Calu3 (cell line): ENCODE measurements at regions not wholly inside any gene's neighbourhood (a gene's known extent, or its start where the extent isn't known, plus 50 kb on each side); places are given as distances from the start of the nearest gene placed in this dataset.

Experiments
- BruUV-seq: library from RNA; stranded (reverse); fragments of 400-500 nt; replicated peaks from 2 replicates; lab custom pipeline; 2021; lab: Mats Ljungman, UMichigan
- CTCF ChIA-PET: fragments of 300-600 bp; sonication (Branson Sonifier 250); formaldehyde crosslinking; loops from one replicate; lab custom pipeline; 2022; ENCODE audit warnings: antibody characterized with exemption; lab: Charles Lee
- DNase-seq: peaks from one replicate; pipeline ENCODE4 v3.0.0; 2022
- H3K27ac Mint-ChIP-seq: one replicate; pipeline ENCODE4 v1.8.0; 2022; ENCODE audit warnings: mixed read lengths; ENCODE audit not compliant: unreplicated experiment
- H3K27me3 Mint-ChIP-seq: one replicate; pipeline ENCODE4 v1.8.0; 2022; ENCODE audit warnings: mixed read lengths; ENCODE audit not compliant: unreplicated experiment
- H3K36me3 Mint-ChIP-seq: one replicate; pipeline ENCODE4 v1.8.0; 2022; ENCODE audit warnings: mild to moderate bottlenecking, moderate library complexity, mixed read lengths; ENCODE audit not compliant: insufficient read depth, unreplicated experiment
- H3K4me1 Mint-ChIP-seq: one replicate; pipeline ENCODE4 v1.8.0; 2022; ENCODE audit warnings: mild to moderate bottlenecking, low read depth, mixed read lengths; ENCODE audit not compliant: unreplicated experiment
- H3K4me3 Mint-ChIP-seq: one replicate; pipeline ENCODE4 v1.8.0; 2022; ENCODE audit warnings: mild to moderate bottlenecking, low read depth, moderate library complexity, mixed read lengths; ENCODE audit not compliant: unreplicated experiment
- H3K9me3 Mint-ChIP-seq: one replicate; pipeline ENCODE4 v1.8.0; 2022; ENCODE audit warnings: low read depth, mixed read lengths; ENCODE audit not compliant: unreplicated experiment
- intact Hi-C: fragments of 100-400 bp; cut with micrococcal nuclease; formaldehyde crosslinking; loops from one replicate; pipeline ENCODE4 v1.10.0; 2022; ENCODE audit not compliant: unreplicated experiment
- TF ChIP-seq, protein P1 (sequence below): fragments of 200-600 bp; IDR thresholded peaks from one replicate; pipeline ENCODE4 v1.8.0; 2022; ENCODE audit warnings: antibody characterized with exemption; ENCODE audit not compliant: unreplicated experiment

DNA sequence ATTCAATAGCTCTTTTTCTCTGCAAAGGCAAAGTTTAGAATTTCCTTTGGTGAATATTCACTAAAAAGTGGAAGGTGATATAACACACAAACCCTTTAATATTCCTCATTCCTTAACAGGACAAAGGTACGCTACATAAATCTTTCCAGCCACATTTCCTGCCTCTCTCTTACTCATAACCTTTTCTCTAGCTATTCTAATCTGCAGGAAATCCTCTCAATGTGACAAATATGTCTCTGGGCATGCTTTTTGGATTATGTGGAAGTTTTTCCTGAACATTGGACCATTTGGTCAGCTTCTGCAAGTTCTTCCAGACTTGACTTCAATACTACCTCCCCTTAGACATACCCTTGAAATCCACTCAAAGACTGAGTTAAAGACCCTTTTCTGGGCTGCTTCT, 186.3 kb upstream of the TUSC1 start:
- Mint-ChIP-seq H3K4me1 (no peaks in the 10 kb centered on the region), H3K9me3 (peaks cover 3% of the 10 kb centered on the region), H3K4me3 (no peak overlapping the region), H3K27me3 (no peaks in the 10 kb centered on the region), H3K27ac (no peak overlapping the region), H3K36me3 (no peaks in the 10 kb centered on the region)
- BruUV-seq = no TSS peak
- intact Hi-C loops = no loop called here
- no peak for DNase-seq
- CTCF ChIA-PET = no interaction called here
- TF ChIP-seq, protein P1, sequence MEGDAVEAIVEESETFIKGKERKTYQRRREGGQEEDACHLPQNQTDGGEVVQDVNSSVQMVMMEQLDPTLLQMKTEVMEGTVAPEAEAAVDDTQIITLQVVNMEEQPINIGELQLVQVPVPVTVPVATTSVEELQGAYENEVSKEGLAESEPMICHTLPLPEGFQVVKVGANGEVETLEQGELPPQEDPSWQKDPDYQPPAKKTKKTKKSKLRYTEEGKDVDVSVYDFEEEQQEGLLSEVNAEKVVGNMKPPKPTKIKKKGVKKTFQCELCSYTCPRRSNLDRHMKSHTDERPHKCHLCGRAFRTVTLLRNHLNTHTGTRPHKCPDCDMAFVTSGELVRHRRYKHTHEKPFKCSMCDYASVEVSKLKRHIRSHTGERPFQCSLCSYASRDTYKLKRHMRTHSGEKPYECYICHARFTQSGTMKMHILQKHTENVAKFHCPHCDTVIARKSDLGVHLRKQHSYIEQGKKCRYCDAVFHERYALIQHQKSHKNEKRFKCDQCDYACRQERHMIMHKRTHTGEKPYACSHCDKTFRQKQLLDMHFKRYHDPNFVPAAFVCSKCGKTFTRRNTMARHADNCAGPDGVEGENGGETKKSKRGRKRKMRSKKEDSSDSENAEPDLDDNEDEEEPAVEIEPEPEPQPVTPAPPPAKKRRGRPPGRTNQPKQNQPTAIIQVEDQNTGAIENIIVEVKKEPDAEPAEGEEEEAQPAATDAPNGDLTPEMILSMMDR = no peak

DNA sequence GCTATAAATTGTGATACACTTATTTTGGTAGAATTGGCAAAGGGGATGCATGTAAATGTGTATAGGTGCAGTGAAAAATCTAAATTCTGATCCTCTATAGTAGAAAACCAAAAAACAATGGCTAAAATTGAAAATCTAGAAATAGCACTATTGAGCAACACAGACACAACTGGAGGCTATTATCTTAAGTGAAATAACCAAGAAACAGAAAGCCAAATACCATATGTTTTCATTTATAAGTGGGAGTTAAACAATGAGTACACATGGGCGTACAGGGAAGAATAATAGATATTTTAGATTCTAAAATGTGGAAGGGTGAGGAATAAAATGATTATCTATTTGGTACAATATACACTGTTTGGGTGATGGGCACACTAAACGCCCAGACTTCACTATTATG, 183.2 kb upstream of the TUSC1 start:
- H3K9me3 Mint-ChIP-seq = peaks cover 7% of the 10 kb centered on the region

DNA sequence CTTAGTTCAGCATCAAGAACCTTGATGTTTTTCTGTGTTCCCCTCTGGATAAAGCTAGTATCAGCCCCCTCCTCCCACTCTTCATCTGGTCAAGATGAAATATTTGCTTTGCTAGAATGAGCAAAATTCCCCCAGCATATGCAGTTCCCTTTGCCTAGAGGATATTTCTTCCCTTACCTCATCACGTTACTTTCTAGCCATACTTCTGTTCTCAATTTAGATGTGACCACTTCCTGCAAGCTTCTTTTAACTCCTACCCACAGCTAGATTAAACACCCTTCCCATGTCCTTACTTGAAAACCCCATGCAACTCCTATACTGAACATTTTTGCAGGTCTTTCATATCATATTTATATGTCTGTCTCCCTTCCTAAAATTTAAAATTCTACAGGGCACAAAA, 178.9 kb upstream of the TUSC1 start:
- DNase-seq = no peak
- TF ChIP-seq, protein P1 = no peak
- intact Hi-C loops = no loop called here
- CTCF ChIA-PET = no interaction called here
- H3K36me3 Mint-ChIP-seq = no peaks in the 10 kb centered on the region
- BruUV-seq = no TSS peak
- no peak overlapping the region for H3K4me3 Mint-ChIP-seq
- H3K27me3 Mint-ChIP-seq = no peaks in the 10 kb centered on the region
- H3K27ac Mint-ChIP-seq = no peak overlapping the region
- no peaks in the 10 kb centered on the region for H3K4me1 Mint-ChIP-seq
- H3K9me3 Mint-ChIP-seq = peaks cover 6% of the 10 kb centered on the region

More for the DNA sequence above, 183.2 kb upstream of the TUSC1 start:
- DNase-seq = no peak
- CTCF ChIA-PET = no interaction called here
- Mint-ChIP-seq H3K27me3 (no peaks in the 10 kb centered on the region), H3K36me3 (no peaks in the 10 kb centered on the region), H3K27ac (no peak overlapping the region), H3K4me3 (no peak overlapping the region), H3K4me1 (no peaks in the 10 kb centered on the region)
- intact Hi-C loops = no loop called here
- TF ChIP-seq, protein P1 = no peak
- no TSS peak for BruUV-seq

DNA sequence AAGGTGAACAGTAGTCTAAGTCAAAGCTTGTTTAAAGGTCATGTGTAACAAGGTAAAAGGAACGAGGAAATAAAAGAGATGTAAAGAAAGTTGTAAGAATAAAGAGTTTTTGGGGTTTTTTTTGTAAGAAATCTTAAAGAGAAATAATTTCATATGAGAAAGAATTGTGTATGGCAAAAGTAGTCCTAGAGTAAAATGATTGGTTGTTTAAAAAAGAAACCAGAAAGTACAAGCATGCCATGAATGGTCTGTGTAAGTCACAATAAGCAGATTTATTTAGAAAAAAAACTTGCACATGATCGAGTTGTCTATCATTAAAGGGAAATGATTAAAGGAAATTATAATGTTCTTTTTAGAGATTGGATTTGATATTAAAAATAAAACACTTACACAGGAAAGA, 172.6 kb upstream of the TUSC1 start:
- no peak for DNase-seq
- Mint-ChIP-seq H3K4me3 (no peak overlapping the region), H3K27me3 (no peaks in the 10 kb centered on the region), H3K4me1 (no peaks in the 10 kb centered on the region), H3K36me3 (no peaks in the 10 kb centered on the region), H3K9me3 (peaks cover 5% of the 10 kb centered on the region), H3K27ac (no peak overlapping the region)
- CTCF ChIA-PET = no interaction called here
- TF ChIP-seq, protein P1 = no peak
- BruUV-seq = no TSS peak
- intact Hi-C loops = no loop called here

DNA sequence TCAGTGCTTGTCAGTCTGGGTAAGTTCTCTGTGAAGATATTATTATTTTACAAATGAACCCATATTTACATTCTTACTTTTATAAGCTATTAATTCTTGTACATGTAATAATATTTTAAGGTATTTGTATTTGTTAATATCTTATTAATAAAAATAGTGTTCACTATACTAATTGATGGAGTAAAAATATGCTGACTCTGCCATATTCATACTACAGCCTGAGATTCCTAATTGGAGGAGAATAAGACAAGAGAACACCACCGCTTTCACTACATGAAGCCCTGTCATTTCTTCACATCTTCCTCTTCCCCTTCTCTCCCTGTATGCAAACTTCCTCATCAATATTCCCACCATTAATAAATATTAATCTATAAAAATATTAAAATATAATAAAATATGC, 167.6 kb upstream of the TUSC1 start:
- H3K9me3 Mint-ChIP-seq = peaks cover 9% of the 10 kb centered on the region
- no peaks in the 10 kb centered on the region for H3K36me3 Mint-ChIP-seq
- no peaks in the 10 kb centered on the region for H3K4me1 Mint-ChIP-seq
- DNase-seq = no peak
- H3K27ac Mint-ChIP-seq = no peak overlapping the region
- no peak overlapping the region for H3K4me3 Mint-ChIP-seq
- CTCF ChIA-PET = no interaction called here
- no peaks in the 10 kb centered on the region for H3K27me3 Mint-ChIP-seq
- TF ChIP-seq, protein P1 = no peak
- no TSS peak for BruUV-seq
- intact Hi-C loops = no loop called here
